ENCODE measurements at regions not wholly inside any gene's neighbourhood (a gene's known extent, or its start where the extent isn't known, plus 50 kb on each side); places are given as distances from the start of the nearest gene placed in this dataset.

GRCh38 chr9:79057576-79057975, 514.2 kb upstream of the TLE4 start:
- TF ChIP-seq EZH2phosphoT487 (conservative IDR thresholded peaks at IDR 0.05; ENCODE audit: low read length) (no peak), CTCF (IDR thresholded peaks at IDR 0.05; ENCODE audit: insufficient read depth, low read length, poor library complexity, severe bottlenecking) (no peak)
